Activated T-helper 2 cell treated with anti-CD3 and anti-CD28 coated beads, Interferon-gamma antibody, Interleukin-2, Interleukin-4, amounts not matched to agents 10 μg/mL and 5 μg/mL and 100 μg/mL, durations not matched to agents 14 hours and 24 hours and 36 hours (primary cell): ENCODE measurements at regions not wholly inside any gene's neighbourhood (a gene's known extent, or its start where the extent isn't known, plus 50 kb on each side); places are given as distances from the start of the nearest gene placed in this dataset.

Source experiments
- DNase-seq: peaks from one replicate; pipeline ENCODE4 v3.0.0; 2021; ENCODE audit warnings: low spot score
- H3K27ac Mint-ChIP-seq: one replicate; pipeline ENCODE4 v1.8.0; 2021; ENCODE audit warnings: mixed read lengths
- H3K27me3 Mint-ChIP-seq: one replicate; pipeline ENCODE4 v1.8.0; 2021; ENCODE audit warnings: low read depth, mixed read lengths
- H3K36me3 Mint-ChIP-seq: one replicate; pipeline ENCODE4 v1.8.0; 2021; ENCODE audit warnings: low read depth, mixed read lengths
- H3K4me1 Mint-ChIP-seq: one replicate; pipeline ENCODE4 v1.8.0; 2021; ENCODE audit warnings: low read depth, mixed read lengths
- H3K4me3 Mint-ChIP-seq: one replicate; pipeline ENCODE4 v1.8.0; 2021; ENCODE audit warnings: low read depth, mild to moderate bottlenecking, moderate library complexity, mixed read lengths
- H3K9me3 Mint-ChIP-seq: one replicate; pipeline ENCODE4 v1.8.0; 2021; ENCODE audit warnings: mixed read lengths
- intact Hi-C: fragments of 100-400 bp; cut with micrococcal nuclease; formaldehyde crosslinking; loops from one replicate; pipeline ENCODE4 v1.15.1; 2023

GRCh38 chr20:39298571-39299506 lies 336.7 kb downstream of the DHX35 start:
- Mint-ChIP-seq H3K4me1 (no peaks in the 10 kb centered on the region), H3K4me3 (no peak overlapping the region), H3K9me3 (no peaks in the 10 kb centered on the region), H3K36me3 (no peaks in the 10 kb centered on the region), H3K27me3 (no peaks in the 10 kb centered on the region), H3K27ac (no peak overlapping the region)
- no peak for DNase-seq
- intact Hi-C loops = no loop called here

DNA sequence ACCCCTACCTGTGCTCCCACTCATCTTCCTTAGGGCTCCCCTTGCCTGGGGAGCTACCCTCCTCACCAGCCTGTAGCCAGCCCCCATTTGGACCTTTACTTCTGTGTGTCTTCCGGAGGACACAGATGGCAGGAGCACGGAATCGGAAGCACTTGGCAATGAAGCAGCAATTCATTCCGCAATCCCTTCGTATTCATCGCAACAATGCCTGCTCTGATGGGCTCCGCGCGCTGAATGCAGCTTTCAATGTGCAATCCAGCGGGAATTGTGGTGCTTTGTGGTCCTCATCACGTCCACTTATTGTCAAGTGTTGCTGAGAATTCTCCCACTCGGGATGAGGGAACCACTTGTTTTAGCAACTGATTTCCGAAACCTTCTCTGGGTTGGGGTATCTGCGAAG lies 336.0 kb downstream of the DHX35 start:
- intact Hi-C loops = no loop called here
- Mint-ChIP-seq H3K27me3 (no peaks in the 10 kb centered on the region), H3K36me3 (no peaks in the 10 kb centered on the region), H3K4me3 (no peak overlapping the region), H3K27ac (no peak overlapping the region), H3K4me1 (no peaks in the 10 kb centered on the region), H3K9me3 (no peaks in the 10 kb centered on the region)
- DNase-seq = no peak

DNA sequence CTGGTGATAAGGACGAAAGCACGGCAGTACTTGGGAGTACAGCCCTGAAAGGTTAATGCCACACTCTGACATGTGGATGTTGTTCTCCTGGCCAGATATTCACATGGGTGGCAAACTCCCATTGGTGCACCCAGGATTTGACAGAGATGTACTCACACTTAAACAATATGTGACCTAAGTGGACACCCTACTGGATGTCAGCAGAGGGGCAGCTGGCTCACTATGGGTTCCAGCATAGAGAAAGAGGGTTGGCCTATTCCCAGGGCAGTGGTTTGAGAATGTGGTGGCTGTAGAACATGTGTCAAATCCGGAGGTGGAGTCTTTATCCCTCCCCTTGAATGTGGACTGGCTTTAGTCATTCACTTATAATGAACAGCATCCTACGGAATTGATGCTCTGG lies 333.2 kb downstream of the DHX35 start:
- H3K27ac Mint-ChIP-seq = no peak overlapping the region
- no peaks in the 10 kb centered on the region for H3K36me3 Mint-ChIP-seq
- H3K4me3 Mint-ChIP-seq = no peak overlapping the region
- intact Hi-C loops = no loop called here
- DNase-seq = no peak
- H3K9me3 Mint-ChIP-seq = no peaks in the 10 kb centered on the region
- no peaks in the 10 kb centered on the region for H3K27me3 Mint-ChIP-seq
- no peaks in the 10 kb centered on the region for H3K4me1 Mint-ChIP-seq

GRCh38 chr20:39294137-39294725 lies 332.1 kb downstream of the DHX35 start:
- no peak overlapping the region for H3K27ac Mint-ChIP-seq
- H3K36me3 Mint-ChIP-seq = no peaks in the 10 kb centered on the region
- no peak for DNase-seq
- intact Hi-C loops = no loop called here
- no peaks in the 10 kb centered on the region for H3K27me3 Mint-ChIP-seq
- H3K4me1 Mint-ChIP-seq = no peaks in the 10 kb centered on the region
- no peak overlapping the region for H3K4me3 Mint-ChIP-seq
- no peaks in the 10 kb centered on the region for H3K9me3 Mint-ChIP-seq

GRCh38 chr20:39292193-39292736 lies 330.1 kb downstream of the DHX35 start:
- DNase-seq = no peak
- H3K9me3 Mint-ChIP-seq = no peaks in the 10 kb centered on the region
- H3K27ac Mint-ChIP-seq = no peak overlapping the region
- H3K4me3 Mint-ChIP-seq = no peak overlapping the region
- H3K4me1 Mint-ChIP-seq = no peaks in the 10 kb centered on the region
- no peaks in the 10 kb centered on the region for H3K36me3 Mint-ChIP-seq
- intact Hi-C loops = no loop called here
- no peaks in the 10 kb centered on the region for H3K27me3 Mint-ChIP-seq

DNA sequence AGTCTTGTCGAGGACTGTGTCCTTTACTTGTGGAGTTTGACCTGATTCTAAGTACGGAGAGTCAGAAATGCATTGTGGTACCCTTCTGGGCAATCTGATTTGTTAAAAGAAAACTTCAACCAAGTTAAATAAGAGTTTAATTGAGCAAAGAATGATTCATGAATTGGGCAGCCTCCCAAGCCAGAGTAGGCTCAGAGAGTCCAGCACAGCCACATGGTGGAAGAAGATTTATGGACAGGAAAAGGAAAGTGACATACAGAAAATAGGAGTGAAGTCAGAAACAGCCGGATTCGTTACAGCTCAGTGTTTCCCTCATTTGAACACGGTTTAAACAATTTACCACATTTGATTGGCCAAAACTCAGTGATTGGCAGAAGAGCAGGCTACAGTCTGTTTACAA lies 329.2 kb downstream of the DHX35 start:
- DNase-seq = no peak
- no peaks in the 10 kb centered on the region for H3K9me3 Mint-ChIP-seq
- intact Hi-C loops = no loop called here
- no peaks in the 10 kb centered on the region for H3K4me1 Mint-ChIP-seq
- H3K27ac Mint-ChIP-seq = no peak overlapping the region
- H3K27me3 Mint-ChIP-seq = no peaks in the 10 kb centered on the region
- H3K36me3 Mint-ChIP-seq = no peaks in the 10 kb centered on the region
- H3K4me3 Mint-ChIP-seq = no peak overlapping the region

GRCh38 chr20:39290575-39290974 lies 328.4 kb downstream of the DHX35 start:
- Mint-ChIP-seq H3K4me3 (no peak overlapping the region), H3K36me3 (no peaks in the 10 kb centered on the region), H3K27ac (no peak overlapping the region), H3K9me3 (no peaks in the 10 kb centered on the region), H3K27me3 (no peaks in the 10 kb centered on the region), H3K4me1 (no peaks in the 10 kb centered on the region)
- intact Hi-C loops = no loop called here
- no peak for DNase-seq

DNA sequence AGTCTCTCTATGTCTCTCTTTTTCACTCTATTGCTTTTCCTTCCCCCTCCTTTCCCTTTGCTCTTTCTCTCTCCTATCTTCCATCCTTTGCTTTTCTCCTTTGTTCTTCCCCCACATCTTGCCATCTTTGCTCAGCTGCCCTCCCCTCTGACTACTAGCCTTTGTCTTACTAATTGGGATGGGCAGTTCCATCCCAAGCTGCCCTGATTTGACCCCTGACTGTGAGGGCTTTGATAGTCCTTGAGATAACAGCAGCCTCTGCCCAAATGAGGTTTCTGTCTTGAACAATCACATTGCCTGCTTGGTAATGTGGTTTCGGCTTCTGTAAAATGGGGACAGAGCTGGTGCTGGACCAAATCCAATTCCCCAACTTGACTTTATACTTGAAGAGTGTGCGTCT lies 327.7 kb downstream of the DHX35 start:
- intact Hi-C loops = no loop called here
- no peaks in the 10 kb centered on the region for H3K27me3 Mint-ChIP-seq
- H3K27ac Mint-ChIP-seq = no peak overlapping the region
- H3K4me3 Mint-ChIP-seq = no peak overlapping the region
- no peak for DNase-seq
- no peaks in the 10 kb centered on the region for H3K9me3 Mint-ChIP-seq
- no peaks in the 10 kb centered on the region for H3K4me1 Mint-ChIP-seq
- no peaks in the 10 kb centered on the region for H3K36me3 Mint-ChIP-seq

GRCh38 chr20:39289316-39289715 lies 327.2 kb downstream of the DHX35 start:
- no peaks in the 10 kb centered on the region for H3K36me3 Mint-ChIP-seq
- no peaks in the 10 kb centered on the region for H3K27me3 Mint-ChIP-seq
- H3K9me3 Mint-ChIP-seq = no peaks in the 10 kb centered on the region
- intact Hi-C loops = no loop called here
- H3K4me3 Mint-ChIP-seq = no peak overlapping the region
- H3K27ac Mint-ChIP-seq = no peak overlapping the region
- no peak for DNase-seq
- H3K4me1 Mint-ChIP-seq = no peaks in the 10 kb centered on the region

DNA sequence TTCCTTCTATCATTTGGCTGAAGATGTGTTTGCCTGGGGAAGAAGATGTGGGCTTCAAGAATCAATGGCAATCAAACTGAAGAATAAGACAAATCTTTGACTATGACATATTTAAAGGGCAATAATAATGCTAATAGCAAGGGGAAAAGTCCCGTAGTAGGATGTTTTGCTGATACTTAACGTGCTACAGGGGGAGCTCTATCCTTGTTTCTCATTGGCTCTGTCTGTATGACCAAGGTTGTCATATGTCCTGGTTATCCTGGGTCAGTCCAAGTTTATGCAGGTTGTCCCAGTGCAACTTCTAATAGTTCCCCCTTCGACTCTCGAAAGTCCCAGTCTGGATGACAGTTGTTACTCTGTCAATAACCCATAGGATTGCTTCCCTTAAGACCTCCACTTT lies 321.3 kb downstream of the DHX35 start:
- H3K36me3 Mint-ChIP-seq = no peaks in the 10 kb centered on the region
- intact Hi-C loops = no loop called here

GRCh38 chr20:39282619-39283092 lies 320.5 kb downstream of the DHX35 start:
- no peak overlapping the region for H3K4me3 Mint-ChIP-seq
- H3K36me3 Mint-ChIP-seq = no peaks in the 10 kb centered on the region
- intact Hi-C loops = no loop called here
- no peak for DNase-seq
- H3K4me1 Mint-ChIP-seq = no peaks in the 10 kb centered on the region
- no peak overlapping the region for H3K27ac Mint-ChIP-seq
- no peaks in the 10 kb centered on the region for H3K9me3 Mint-ChIP-seq
- no peaks in the 10 kb centered on the region for H3K27me3 Mint-ChIP-seq

More for the DNA sequence above, 321.3 kb downstream of the DHX35 start:
- no peaks in the 10 kb centered on the region for H3K9me3 Mint-ChIP-seq
- no peak for DNase-seq
- H3K27me3 Mint-ChIP-seq = no peaks in the 10 kb centered on the region
- no peaks in the 10 kb centered on the region for H3K4me1 Mint-ChIP-seq
- no peak overlapping the region for H3K4me3 Mint-ChIP-seq
- H3K27ac Mint-ChIP-seq = no peak overlapping the region

DNA sequence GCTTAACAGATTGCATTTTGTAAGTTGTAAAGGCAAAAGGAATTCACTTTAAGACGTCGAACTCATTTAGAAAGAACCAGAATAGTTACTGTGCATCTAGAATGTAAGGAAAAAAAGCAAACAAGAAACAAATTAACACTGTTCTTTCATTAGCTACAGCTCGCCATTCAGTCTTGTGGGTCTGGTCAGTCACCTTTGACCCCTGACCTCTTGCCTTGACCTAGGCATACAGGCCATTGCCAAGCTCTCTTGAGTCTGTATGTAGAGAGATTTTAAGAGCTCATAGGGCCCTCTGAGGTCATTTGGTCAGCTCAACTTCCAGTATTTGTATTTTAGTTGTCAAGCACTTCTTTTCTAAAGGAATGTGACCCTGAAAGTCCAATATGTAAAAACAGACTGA lies 318.7 kb downstream of the DHX35 start:
- Mint-ChIP-seq H3K27ac (no peak overlapping the region), H3K4me1 (no peaks in the 10 kb centered on the region)
- intact Hi-C loops = no loop called here

GRCh38 chr20:39278230-39278788 lies 316.2 kb downstream of the DHX35 start:
- intact Hi-C loops = no loop called here
- Mint-ChIP-seq H3K4me3 (no peak overlapping the region), H3K4me1 (no peaks in the 10 kb centered on the region), H3K27me3 (no peaks in the 10 kb centered on the region), H3K9me3 (peaks cover 5% of the 10 kb centered on the region), H3K27ac (no peak overlapping the region), H3K36me3 (no peaks in the 10 kb centered on the region)
- DNase-seq = no peak

More for the DNA sequence above, 318.7 kb downstream of the DHX35 start:
- Mint-ChIP-seq H3K36me3 (no peaks in the 10 kb centered on the region), H3K4me3 (no peak overlapping the region), H3K27me3 (no peaks in the 10 kb centered on the region), H3K9me3 (peaks cover 5% of the 10 kb centered on the region)
- no peak for DNase-seq
